EL (cell line): ENCODE measurements at regions not wholly inside any gene's neighbourhood (a gene's known extent, or its start where the extent isn't known, plus 50 kb on each side); places are given as distances from the start of the nearest gene placed in this dataset.
A peak's percentile ranks its signal among the peaks of the same experiment; 100 is the strongest.

Experiments
- DNase-seq: peaks from one replicate; pipeline ENCODE4 v3.0.0-alpha.2; 2016

GRCh38 chr1:38244218-38244845, 197.7 kb upstream of the POU3F1 start:
- DNase-seq: no peak

- no peak for DNase-seq
These were observed 196.5 kb upstream of the POU3F1 start for GRCh38 chr1:38243106-38243505.

- DNase-seq: no peak
These were observed 195.9 kb upstream of the POU3F1 start for GRCh38 chr1:38242506-38242905.

- DNase-seq: no peak
These were observed 195.2 kb upstream of the POU3F1 start for GRCh38 chr1:38241594-38242334.

- DNase-seq: no peak
These were observed 194.0 kb upstream of the POU3F1 start for GRCh38 chr1:38240618-38241017.

- no peak for DNase-seq
These were observed 192.8 kb upstream of the POU3F1 start for GRCh38 chr1:38239258-38239835.

- no peak for DNase-seq
These were observed 191.7 kb upstream of the POU3F1 start for GRCh38 chr1:38238294-38238693.

- DNase-seq: peak; percentile 79
These were observed 189.1 kb upstream of the POU3F1 start for GRCh38 chr1:38235705-38236104.

- no peak for DNase-seq
These were observed 185.3 kb upstream of the POU3F1 start for GRCh38 chr1:38231941-38232340.

GRCh38 chr1:38228718-38229117, 182.1 kb upstream of the POU3F1 start:
- no peak for DNase-seq

GRCh38 chr1:38225745-38226144, 179.2 kb upstream of the POU3F1 start:
- DNase-seq: no peak

- DNase-seq: no peak
These were observed 176.8 kb upstream of the POU3F1 start for GRCh38 chr1:38223391-38223790.

GRCh38 chr1:38222891-38223290, 176.3 kb upstream of the POU3F1 start:
- no peak for DNase-seq

GRCh38 chr1:38221006-38221649, 174.5 kb upstream of the POU3F1 start:
- DNase-seq: peak; percentile 78

- no peak for DNase-seq
These were observed 170.7 kb upstream of the POU3F1 start for GRCh38 chr1:38217316-38217715.

- DNase-seq: no peak
These were observed 167.2 kb upstream of the POU3F1 start for GRCh38 chr1:38213646-38214434.

- no peak for DNase-seq
These were observed 164.2 kb upstream of the POU3F1 start for GRCh38 chr1:38210895-38211177.

GRCh38 chr1:38210021-38210894, 163.7 kb upstream of the POU3F1 start:
- DNase-seq: no peak

- no peak for DNase-seq
These were observed 162.4 kb upstream of the POU3F1 start for GRCh38 chr1:38208716-38209632.

GRCh38 chr1:38207906-38208305, 161.3 kb upstream of the POU3F1 start:
- no peak for DNase-seq

- no peak for DNase-seq
These were observed 160.7 kb upstream of the POU3F1 start for GRCh38 chr1:38207275-38207674.
